NB4 (cell line): ENCODE measurements at regions not wholly inside any gene's neighbourhood (a gene's known extent, or its start where the extent isn't known, plus 50 kb on each side); places are given as distances from the start of the nearest gene placed in this dataset.

Experiments used
- CTCF ChIP-seq: IDR thresholded peaks from one replicate; pipeline ENCODE4 v1.5.1; 2012; ENCODE audit warnings: low read depth, low read length
- MAX ChIP-seq: IDR thresholded peaks from 2 replicates; pipeline ENCODE4 v1.6.1; 2011; ENCODE audit warnings: low read depth, low read length
- POLR2A ChIP-seq: IDR thresholded peaks from 2 replicates; pipeline ENCODE4 v1.6.1; 2011; ENCODE audit warnings: mild to moderate bottlenecking; ENCODE audit not compliant: insufficient read length; ENCODE audit errors: extremely low read depth

DNA sequence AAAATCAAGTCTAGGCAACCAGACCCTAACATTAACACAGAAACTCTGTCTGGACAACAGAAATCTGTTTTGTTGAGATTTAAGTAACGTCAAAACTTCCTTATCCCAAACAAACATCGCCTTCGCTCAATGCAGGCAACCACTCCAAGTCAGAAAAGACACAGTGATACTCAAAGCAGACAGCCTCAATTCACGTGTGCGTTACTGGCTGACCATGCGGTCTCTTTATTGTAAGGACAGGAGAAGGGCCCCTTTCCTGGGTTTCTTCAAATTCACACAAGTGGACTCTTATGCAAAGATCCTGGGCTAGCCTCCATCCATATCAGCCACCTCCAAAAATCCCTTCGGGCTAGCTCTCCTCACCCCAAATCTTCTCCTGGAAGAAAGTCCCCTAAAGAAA lies 467.7 kb downstream of the SOX9 start:
- TF ChIP-seq CTCF (no peak), POLR2A (no peak), MAX (no peak)
